H1 (cell line): ENCODE measurements at regions not wholly inside any gene's neighbourhood (a gene's known extent, or its start where the extent isn't known, plus 50 kb on each side); places are given as distances from the start of the nearest gene placed in this dataset.

Source experiments
- ATF3 ChIP-seq: IDR thresholded peaks from 2 replicates; pipeline ENCODE4 v1.6.1; 2011; ENCODE audit warnings: low read depth, mild to moderate bottlenecking, low read length; ENCODE audit not compliant: insufficient read depth
- TCF12 ChIP-seq: IDR thresholded peaks from 2 replicates; pipeline ENCODE4 v1.6.1; 2011; ENCODE audit warnings: low read depth, mild to moderate bottlenecking, low read length

GRCh38 chr4:57312296-57312695 is 202.1 kb upstream of the IGFBP7 start (continued):
- TF ChIP-seq ATF3 (no peak), TCF12 (no peak)
